Psoas muscle (tissue), 7 donors: ENCODE measurements at regions not wholly inside any gene's neighbourhood (a gene's known extent, or its start where the extent isn't known, plus 50 kb on each side); places are given as distances from the start of the nearest gene placed in this dataset.

Experiments used
- ATAC-seq, 4 donors: fragments of 200-7000 bp; cut with Tn5 transposase; one replicate each; pipeline ENCODE4 v1.9.1; 2020; ENCODE audit warnings: moderate library complexity in 3 of 4, mild to moderate bottlenecking in 2 of 4
- DNase-seq, 2 donors: peaks; one replicate each; pipeline ENCODE4 v3.0.0-alpha.2; 2020
- H3K27ac ChIP-seq: fragments of 200-600 bp; one replicate; pipeline ENCODE4 v1.8.0; 2022
- H3K27me3 ChIP-seq, 3 donors: fragments of 200-600 bp in 1 of 3; one replicate each; pipeline versions ENCODE4 v1.6.1 to v1.8.0; 2013 to 2022; ENCODE audit warnings: low read length in 2 of 3, mild to moderate bottlenecking in 2 of 3, moderate library complexity in 1 of 3; ENCODE audit not compliant: insufficient read depth in 3 of 3
- H3K36me3 ChIP-seq, 2 donors: fragments of 200-600 bp in 1 of 2; one replicate each; pipeline versions ENCODE4 v1.6.1 to v1.8.0; 2013 to 2022; ENCODE audit warnings: low read depth in 1 of 2, mild to moderate bottlenecking in 1 of 2, moderate library complexity in 1 of 2; ENCODE audit not compliant: insufficient read depth in 1 of 2
- H3K4me1 ChIP-seq: fragments of 200-600 bp; one replicate; pipeline ENCODE4 v1.8.0; 2022
- H3K4me3 ChIP-seq: fragments of 200-600 bp; one replicate; pipeline ENCODE4 v1.8.0; 2022; ENCODE audit warnings: mild to moderate bottlenecking
- H3K9me3 ChIP-seq: fragments of 200-600 bp; one replicate; pipeline ENCODE4 v1.8.0; 2022
- whole genome bisulfite sequencing, 3 donors: extraction: QIAGEN DNeasy Blood & Tissue Kit; methylation state at CpG; one replicate each; pipeline versions ENCODE4 v1.1.6 to v1.1.7; 2013; 5-methylcytosine and 5-hydroxymethylcytosine counted together
- intact Hi-C, 2 donors: fragments of 100-400 bp; cut with DNase I; formaldehyde crosslinking; loops; one replicate each; pipeline versions ENCODE4 v1.11.0 to v1.14.2; 2022
- TF ChIP-seq, protein P1 (sequence below): fragments of 200-600 bp; IDR thresholded peaks from one replicate; pipeline ENCODE4 v1.8.0; 2022; ENCODE audit warnings: antibody characterized with exemption
- donor health status: healthy with polysubstance abuse.
- donor health status: DM: no; HTN: no; CAD: no; lungs with moderate emphysema.
- donor health status: Bipolar disorder and iron deficiency.
- donor health status: healthy.
- donor health status: DM: yes; HTN: yes; CAD: no.
- donor health status: DM: no; HTN: no; CAD: no.
- donor health status: DM: yes; HTN: yes; CAD: no.

DNA sequence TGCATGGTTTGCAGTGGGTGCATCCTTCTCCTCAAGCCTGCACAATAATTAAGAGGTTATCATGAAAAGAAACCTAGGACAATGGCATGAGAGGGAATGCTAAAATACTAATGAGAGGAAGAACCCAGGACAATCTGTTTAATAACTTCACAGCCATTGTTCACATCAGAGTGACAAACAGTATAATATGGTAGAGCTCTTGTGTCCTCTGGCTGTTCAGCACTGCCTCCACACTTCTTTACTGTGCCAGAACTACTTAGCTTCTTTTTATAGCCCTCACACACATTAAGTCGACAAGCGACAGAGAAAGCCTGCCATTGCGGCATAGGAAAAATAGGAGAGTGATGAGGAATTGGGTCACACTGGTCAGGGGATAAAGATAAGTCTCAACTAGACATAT is 65.0 kb upstream of the MEIS2 start:
- DNase-seq (no peak), ATAC-seq (no peak)
- Histone ChIP-seq H3K27me3 (no peaks in the 10 kb centered on the region), H3K36me3 (no peaks in the 10 kb centered on the region), H3K9me3 (no peaks in the 10 kb centered on the region), H3K4me3 (no peak overlapping the region), H3K4me1 (no peaks in the 10 kb centered on the region), H3K27ac (no peak overlapping the region)
- TF ChIP-seq, protein P1, sequence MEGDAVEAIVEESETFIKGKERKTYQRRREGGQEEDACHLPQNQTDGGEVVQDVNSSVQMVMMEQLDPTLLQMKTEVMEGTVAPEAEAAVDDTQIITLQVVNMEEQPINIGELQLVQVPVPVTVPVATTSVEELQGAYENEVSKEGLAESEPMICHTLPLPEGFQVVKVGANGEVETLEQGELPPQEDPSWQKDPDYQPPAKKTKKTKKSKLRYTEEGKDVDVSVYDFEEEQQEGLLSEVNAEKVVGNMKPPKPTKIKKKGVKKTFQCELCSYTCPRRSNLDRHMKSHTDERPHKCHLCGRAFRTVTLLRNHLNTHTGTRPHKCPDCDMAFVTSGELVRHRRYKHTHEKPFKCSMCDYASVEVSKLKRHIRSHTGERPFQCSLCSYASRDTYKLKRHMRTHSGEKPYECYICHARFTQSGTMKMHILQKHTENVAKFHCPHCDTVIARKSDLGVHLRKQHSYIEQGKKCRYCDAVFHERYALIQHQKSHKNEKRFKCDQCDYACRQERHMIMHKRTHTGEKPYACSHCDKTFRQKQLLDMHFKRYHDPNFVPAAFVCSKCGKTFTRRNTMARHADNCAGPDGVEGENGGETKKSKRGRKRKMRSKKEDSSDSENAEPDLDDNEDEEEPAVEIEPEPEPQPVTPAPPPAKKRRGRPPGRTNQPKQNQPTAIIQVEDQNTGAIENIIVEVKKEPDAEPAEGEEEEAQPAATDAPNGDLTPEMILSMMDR: no peak
- WGBS, 3 donors: 71 to 81% (median 77%) methylated on average over 3 of the region's 3 CpGs
- intact Hi-C loops: no loop called here

DNA sequence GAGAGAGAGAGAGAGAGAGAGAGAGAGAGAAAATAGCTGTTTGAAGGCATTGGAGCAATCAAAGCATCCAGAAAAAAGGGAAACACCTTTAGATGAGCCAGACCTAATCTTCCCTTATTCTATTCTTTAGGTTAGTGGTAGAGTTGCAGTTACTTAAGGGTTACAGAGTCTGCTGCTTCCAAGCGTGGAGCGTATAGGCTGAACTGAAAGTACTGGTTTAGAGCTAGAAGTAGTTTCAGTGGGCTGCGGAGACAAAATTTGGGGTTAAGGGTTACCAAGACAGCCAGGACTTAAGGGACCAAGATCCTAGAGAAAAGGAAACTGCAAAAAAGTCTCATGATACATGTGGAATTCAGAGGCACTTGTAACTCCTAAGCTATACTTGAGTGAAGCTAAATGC is 66.1 kb upstream of the MEIS2 start:
- H3K9me3 ChIP-seq: no peaks in the 10 kb centered on the region
- no peak for ATAC-seq
- no peak overlapping the region for H3K4me3 ChIP-seq
- no peaks in the 10 kb centered on the region for H3K4me1 ChIP-seq
- H3K27me3 ChIP-seq: no peaks in the 10 kb centered on the region
- DNase-seq: no peak
- 69 to 77% (median 70%) methylated on average over 3 of the region's 3 CpGs for WGBS, 3 donors
- no peaks in the 10 kb centered on the region for H3K36me3 ChIP-seq
- TF ChIP-seq, protein P1: no peak
- H3K27ac ChIP-seq: no peak overlapping the region
- intact Hi-C loops: no loop called here

DNA sequence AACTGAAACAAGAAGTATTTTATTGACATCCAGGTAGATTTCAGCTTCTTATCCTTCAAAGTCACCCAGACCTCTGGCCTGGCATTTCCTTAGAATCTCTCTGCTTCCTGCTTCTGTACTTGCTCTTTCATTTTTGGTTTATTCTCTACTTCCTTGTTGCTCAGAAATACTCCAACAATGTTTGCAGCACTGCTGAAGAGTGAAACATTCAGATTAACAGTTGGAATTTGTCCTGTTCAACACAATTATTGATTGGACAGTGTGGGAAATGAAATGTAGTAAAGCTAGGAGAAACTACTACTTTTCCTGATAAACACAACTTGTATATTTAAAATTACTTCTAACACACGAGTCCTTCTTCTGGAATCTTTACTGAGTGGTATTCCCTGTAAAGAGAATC is 81.0 kb upstream of the MEIS2 start:
- intact Hi-C loops: no loop called here
- Histone ChIP-seq H3K27me3 (no peaks in the 10 kb centered on the region), H3K9me3 (peaks cover 13% of the 10 kb centered on the region), H3K4me1 (no peaks in the 10 kb centered on the region), H3K27ac (no peak overlapping the region), H3K4me3 (no peak overlapping the region), H3K36me3 (no peaks in the 10 kb centered on the region)
- ATAC-seq (no peak), DNase-seq (no peak)
- WGBS, 3 donors: 72 to 75% (median 74%) methylated on average over 1 of the region's 1 CpG
- TF ChIP-seq, protein P1: no peak

DNA sequence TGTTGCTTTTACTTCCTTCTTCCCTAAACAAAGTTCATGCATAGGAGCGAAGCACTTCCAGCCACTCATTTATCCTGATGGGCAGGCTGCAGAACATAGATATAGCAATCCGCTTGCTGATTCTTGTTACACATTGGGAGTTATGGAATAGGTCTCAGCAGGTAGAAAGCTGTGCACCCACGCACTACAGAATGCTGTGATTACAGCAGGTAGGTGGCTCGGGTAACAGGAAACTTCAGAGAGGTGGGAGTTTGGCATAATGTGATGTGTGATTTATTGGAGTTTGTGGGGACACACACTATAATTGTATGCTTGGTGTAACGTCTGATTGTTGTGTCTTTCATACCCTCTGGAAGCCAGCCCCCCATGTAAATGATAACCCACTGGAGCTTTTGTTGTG is 99.2 kb upstream of the MEIS2 start:
- H3K4me1 ChIP-seq: no peaks in the 10 kb centered on the region
- H3K27ac ChIP-seq: no peak overlapping the region
- TF ChIP-seq, protein P1: no peak
- H3K9me3 ChIP-seq: no peaks in the 10 kb centered on the region
- ATAC-seq: no peak
- H3K4me3 ChIP-seq: no peak overlapping the region
- WGBS, 3 donors: 51 to 56% (median 53%) methylated on average over 5 of the region's 5 CpGs
- no peaks in the 10 kb centered on the region for H3K36me3 ChIP-seq
- no peaks in the 10 kb centered on the region for H3K27me3 ChIP-seq
- no peak for DNase-seq
- intact Hi-C loops: no loop called here

DNA sequence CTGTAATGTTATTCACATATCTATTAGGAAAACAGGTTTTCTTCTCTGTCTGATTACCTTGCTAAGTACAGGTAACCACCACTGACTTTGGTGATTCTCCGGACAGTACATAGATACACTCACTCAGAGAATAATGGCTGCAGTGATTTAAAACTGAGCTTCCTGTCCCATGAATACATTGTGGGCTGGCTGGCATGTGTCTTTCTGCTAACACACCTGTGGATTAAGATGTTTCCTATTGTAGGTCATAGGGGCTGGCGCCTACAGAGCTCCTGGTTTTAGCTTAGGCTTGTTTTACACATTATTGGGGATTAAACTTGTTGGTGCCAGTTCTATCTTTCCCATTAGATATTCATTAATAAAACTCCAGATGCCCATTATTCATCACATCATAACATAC is 102.7 kb upstream of the MEIS2 start:
- TF ChIP-seq, protein P1: no peak
- DNase-seq (no peak), ATAC-seq (no peak)
- H3K36me3 ChIP-seq: no peaks in the 10 kb centered on the region
- intact Hi-C loops: no loop called here
- no peak overlapping the region for H3K27ac ChIP-seq
- H3K4me3 ChIP-seq: no peak overlapping the region
- no peaks in the 10 kb centered on the region for H3K4me1 ChIP-seq
- 85 to 93% (median 89%) methylated on average over 2 of the region's 2 CpGs for WGBS, 3 donors
- H3K9me3 ChIP-seq: no peaks in the 10 kb centered on the region
- no peaks in the 10 kb centered on the region for H3K27me3 ChIP-seq
